Islet precursor cell (in vitro differentiated cells): ENCODE measurements at regions not wholly inside any gene's neighbourhood (a gene's known extent, or its start where the extent isn't known, plus 50 kb on each side); places are given as distances from the start of the nearest gene placed in this dataset.
"Not testable (repeated sequence)": the region's sequence is repeated elsewhere in the genome, so short reads cannot be mapped to it uniquely, and the experiment has no call there.

Experiments
- DNase-seq: peaks from one replicate; pipeline ENCODE4 v3.0.0-alpha.2; 2018

- DNase-seq: no peak
These were observed 91.8 kb upstream of the DMRT1 start for GRCh38 chr9:749716-750115.

GRCh38 chr9:750249-750967 is 91.1 kb upstream of the DMRT1 start:
- DNase-seq: no peak

- DNase-seq: peak; percentile 65
These were observed 90.1 kb upstream of the DMRT1 start for GRCh38 chr9:751137-752051.

GRCh38 chr9:752201-752600 is 89.3 kb upstream of the DMRT1 start:
- no peak for DNase-seq

- DNase-seq: no peak
These were observed 88.8 kb upstream of the DMRT1 start for GRCh38 chr9:752681-753200.

- DNase-seq: not testable (repeated sequence)
These were observed 87.8 kb upstream of the DMRT1 start for GRCh38 chr9:753734-754133.

- DNase-seq: no peak
These were observed 87.2 kb upstream of the DMRT1 start for GRCh38 chr9:754150-754931.

- DNase-seq: peak; percentile 92
These were observed 85.8 kb upstream of the DMRT1 start for GRCh38 chr9:755454-756381.

- DNase-seq: peak; percentile 82
These were observed 84.1 kb upstream of the DMRT1 start for GRCh38 chr9:757246-757881.

- no peak for DNase-seq
These were observed 83.4 kb upstream of the DMRT1 start for GRCh38 chr9:758146-758545.

- no peak for DNase-seq
These were observed 82.0 kb upstream of the DMRT1 start for GRCh38 chr9:759541-759940.

- no peak for DNase-seq
These were observed 81.3 kb upstream of the DMRT1 start for GRCh38 chr9:759983-760736.

GRCh38 chr9:761176-761792 is 80.2 kb upstream of the DMRT1 start:
- DNase-seq: no peak

GRCh38 chr9:761793-762560 is 79.5 kb upstream of the DMRT1 start:
- DNase-seq: no peak

- DNase-seq: no peak
These were observed 77.8 kb upstream of the DMRT1 start for GRCh38 chr9:763692-764091.

- DNase-seq: peak; percentile 88
These were observed 77.4 kb upstream of the DMRT1 start for GRCh38 chr9:764105-764524.

GRCh38 chr9:764986-765385 is 76.5 kb upstream of the DMRT1 start:
- DNase-seq: no peak

- DNase-seq: peak; percentile 22
These were observed 74.4 kb upstream of the DMRT1 start for GRCh38 chr9:767061-767561.

- peak; percentile 30 for DNase-seq
These were observed 65.4 kb upstream of the DMRT1 start for GRCh38 chr9:776086-776485.
